Myocyte (in vitro differentiated cells): ENCODE measurements at regions not wholly inside any gene's neighbourhood (a gene's known extent, or its start where the extent isn't known, plus 50 kb on each side); places are given as distances from the start of the nearest gene placed in this dataset.

Experiments
- DNase-seq: peaks from one replicate; pipeline ENCODE4 v3.0.0-alpha.2; 2012; ENCODE audit warnings: low read depth

- no peak for DNase-seq
Observed at GRCh38 chr13:77383097-77383496, 56.2 kb upstream of the MYCBP2 start.

- no peak for DNase-seq
Observed at GRCh38 chr13:77381059-77381458, 54.2 kb upstream of the MYCBP2 start.

GRCh38 chr13:77379508-77379907 lies 52.6 kb upstream of the MYCBP2 start:
- no peak for DNase-seq

- no peak for DNase-seq
Observed at GRCh38 chr13:77378662-77379061, 51.8 kb upstream of the MYCBP2 start.

- no peak for DNase-seq
Observed at GRCh38 chr13:77377016-77377415, 50.1 kb upstream of the MYCBP2 start.
